Fibroblast of the aortic adventitia (primary cell): ENCODE measurements at regions not wholly inside any gene's neighbourhood (a gene's known extent, or its start where the extent isn't known, plus 50 kb on each side); places are given as distances from the start of the nearest gene placed in this dataset.

Experiments used
- DNase-seq: peaks from one replicate; pipeline ENCODE4 v3.0.0-alpha.2; 2010; ENCODE audit warnings: low read depth
- H3K4me3 ChIP-seq: 2 replicates; pipeline ENCODE4 v1.5.1; 2011; ENCODE audit warnings: low read depth, mild to moderate bottlenecking, control low read depth, low read length, moderate library complexity
- TF ChIP-seq, protein P1 (sequence below): IDR thresholded peaks from 2 replicates; pipeline ENCODE4 v1.5.1; 2011; ENCODE audit warnings: mild to moderate bottlenecking, low read length, control low read depth, inconsistent platforms; ENCODE audit not compliant: insufficient read depth

DNA sequence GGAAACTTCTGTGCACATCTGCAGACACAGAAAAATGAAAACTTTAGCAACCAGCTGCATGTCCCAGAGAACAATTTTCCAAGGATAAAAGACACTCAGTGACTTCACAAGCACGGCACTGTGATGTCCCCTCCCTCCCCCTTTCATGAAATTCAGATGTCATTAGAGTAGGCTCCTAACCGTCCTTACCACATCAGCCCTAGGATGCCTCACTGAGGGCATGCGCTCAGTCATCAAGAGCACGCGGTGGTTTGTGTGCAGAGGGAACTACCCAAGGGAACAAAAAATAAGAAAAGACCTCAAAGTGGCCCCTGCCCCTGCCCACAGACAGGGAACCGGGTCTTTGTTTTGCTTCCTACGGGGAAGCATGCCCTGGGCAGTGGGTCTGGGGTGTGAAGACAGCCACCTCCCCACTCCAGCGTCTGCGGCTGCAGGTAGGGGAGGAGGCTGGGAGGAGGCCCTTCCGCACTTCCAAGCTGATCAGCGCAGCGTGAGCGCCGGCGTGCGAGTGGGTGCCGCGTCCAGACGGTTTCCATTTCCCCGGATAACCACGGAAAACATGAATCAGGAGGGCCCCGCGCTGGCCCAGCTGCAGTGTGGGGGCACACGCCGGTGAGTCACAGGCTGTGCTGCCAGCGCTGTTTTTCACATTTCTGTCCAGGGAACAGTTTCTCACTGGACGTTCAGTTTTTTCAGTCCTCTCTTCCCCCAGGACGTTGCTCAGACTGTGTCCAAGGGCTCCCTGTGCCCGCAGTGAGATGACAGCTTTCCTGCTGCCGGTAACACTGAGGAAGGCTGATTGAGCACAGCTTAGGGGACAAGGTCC, 70.6 kb downstream of the COPS8 start:
- DNase-seq: no peak
- H3K4me3 ChIP-seq: no peak overlapping the region
- TF ChIP-seq, protein P1, sequence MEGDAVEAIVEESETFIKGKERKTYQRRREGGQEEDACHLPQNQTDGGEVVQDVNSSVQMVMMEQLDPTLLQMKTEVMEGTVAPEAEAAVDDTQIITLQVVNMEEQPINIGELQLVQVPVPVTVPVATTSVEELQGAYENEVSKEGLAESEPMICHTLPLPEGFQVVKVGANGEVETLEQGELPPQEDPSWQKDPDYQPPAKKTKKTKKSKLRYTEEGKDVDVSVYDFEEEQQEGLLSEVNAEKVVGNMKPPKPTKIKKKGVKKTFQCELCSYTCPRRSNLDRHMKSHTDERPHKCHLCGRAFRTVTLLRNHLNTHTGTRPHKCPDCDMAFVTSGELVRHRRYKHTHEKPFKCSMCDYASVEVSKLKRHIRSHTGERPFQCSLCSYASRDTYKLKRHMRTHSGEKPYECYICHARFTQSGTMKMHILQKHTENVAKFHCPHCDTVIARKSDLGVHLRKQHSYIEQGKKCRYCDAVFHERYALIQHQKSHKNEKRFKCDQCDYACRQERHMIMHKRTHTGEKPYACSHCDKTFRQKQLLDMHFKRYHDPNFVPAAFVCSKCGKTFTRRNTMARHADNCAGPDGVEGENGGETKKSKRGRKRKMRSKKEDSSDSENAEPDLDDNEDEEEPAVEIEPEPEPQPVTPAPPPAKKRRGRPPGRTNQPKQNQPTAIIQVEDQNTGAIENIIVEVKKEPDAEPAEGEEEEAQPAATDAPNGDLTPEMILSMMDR: no peak

DNA sequence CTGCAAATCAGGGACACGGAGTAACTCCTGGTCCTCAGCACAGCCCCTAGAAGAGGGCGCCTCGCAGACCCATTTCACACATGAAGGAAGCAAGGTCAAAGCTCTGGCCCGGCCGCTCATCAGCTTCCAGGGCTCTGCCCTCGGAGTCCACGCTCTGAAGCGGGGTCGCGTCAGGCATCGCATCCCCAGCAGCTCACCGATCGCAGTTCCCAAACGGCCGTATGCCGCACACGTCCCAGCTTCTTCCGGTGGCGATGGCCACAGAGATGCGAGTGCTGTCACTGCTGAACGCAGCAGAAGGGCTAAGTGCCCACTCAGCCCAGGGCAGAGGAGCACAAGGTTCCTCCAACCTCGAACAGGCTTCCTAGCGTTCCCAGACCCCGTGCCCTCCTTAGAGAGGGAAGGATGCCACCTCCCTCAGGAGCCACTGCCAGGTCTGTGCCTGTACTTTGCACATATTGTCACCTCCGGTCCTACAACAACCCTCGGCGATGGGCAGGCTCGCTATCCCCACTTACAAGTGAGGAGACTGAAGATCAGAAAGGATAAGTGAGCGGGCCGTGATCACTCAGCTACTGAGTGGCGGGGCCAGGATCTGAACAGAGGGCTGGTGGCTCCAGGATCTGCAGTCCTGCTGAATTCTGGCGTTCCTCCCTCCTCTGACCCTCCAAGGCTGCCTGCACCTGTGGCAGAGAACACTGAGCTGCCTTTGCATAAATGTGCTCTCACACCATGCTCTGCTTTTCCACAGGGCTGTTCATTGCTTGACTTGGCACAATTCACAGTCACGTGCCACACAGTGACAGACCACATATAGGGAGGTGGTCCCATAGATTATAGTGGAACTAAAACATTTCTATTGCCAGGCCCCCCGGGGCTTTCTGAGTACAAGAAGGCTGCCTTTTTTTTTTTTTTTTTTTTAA, 71.4 kb downstream of the COPS8 start:
- TF ChIP-seq, protein P1: no peak
- H3K4me3 ChIP-seq: no peak overlapping the region
- DNase-seq: no peak

DNA sequence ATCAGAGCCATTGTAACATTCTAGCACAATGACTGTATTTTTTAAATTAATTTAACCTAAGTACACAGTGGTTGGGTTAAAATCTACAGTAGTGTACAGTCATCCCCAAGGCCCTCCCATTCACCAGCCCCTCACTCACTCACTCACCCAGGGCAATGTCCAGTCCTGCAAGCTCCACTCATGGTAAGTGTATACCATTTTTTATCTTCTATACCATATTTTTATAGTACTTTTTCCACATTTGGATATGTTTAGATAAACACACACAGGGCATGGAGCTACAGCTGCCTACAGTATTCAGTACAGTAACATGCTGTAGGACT, 72.1 kb downstream of the COPS8 start:
- no peak for DNase-seq
- no peak overlapping the region for H3K4me3 ChIP-seq
- TF ChIP-seq, protein P1: no peak

DNA sequence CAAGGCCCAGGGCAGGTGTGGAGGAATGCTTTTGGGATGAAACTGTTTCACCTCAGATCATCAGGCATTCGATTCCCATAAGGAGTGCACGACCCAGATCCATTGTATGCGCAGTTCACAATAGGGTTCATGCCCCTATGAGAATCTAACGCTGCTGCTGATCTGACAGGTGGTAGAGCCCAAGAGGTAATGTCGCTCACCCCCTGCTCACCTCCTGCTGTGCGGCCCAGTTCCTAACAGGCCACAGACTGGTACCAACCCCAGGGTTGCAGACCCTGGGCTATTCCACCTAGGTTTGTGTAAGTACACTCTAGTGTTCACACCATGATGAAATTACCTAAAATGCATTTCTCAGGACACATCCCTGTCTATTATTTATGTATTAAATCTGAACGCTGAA, 72.5 kb downstream of the COPS8 start:
- H3K4me3 ChIP-seq: no peak overlapping the region
- DNase-seq: no peak
- TF ChIP-seq, protein P1: no peak

DNA sequence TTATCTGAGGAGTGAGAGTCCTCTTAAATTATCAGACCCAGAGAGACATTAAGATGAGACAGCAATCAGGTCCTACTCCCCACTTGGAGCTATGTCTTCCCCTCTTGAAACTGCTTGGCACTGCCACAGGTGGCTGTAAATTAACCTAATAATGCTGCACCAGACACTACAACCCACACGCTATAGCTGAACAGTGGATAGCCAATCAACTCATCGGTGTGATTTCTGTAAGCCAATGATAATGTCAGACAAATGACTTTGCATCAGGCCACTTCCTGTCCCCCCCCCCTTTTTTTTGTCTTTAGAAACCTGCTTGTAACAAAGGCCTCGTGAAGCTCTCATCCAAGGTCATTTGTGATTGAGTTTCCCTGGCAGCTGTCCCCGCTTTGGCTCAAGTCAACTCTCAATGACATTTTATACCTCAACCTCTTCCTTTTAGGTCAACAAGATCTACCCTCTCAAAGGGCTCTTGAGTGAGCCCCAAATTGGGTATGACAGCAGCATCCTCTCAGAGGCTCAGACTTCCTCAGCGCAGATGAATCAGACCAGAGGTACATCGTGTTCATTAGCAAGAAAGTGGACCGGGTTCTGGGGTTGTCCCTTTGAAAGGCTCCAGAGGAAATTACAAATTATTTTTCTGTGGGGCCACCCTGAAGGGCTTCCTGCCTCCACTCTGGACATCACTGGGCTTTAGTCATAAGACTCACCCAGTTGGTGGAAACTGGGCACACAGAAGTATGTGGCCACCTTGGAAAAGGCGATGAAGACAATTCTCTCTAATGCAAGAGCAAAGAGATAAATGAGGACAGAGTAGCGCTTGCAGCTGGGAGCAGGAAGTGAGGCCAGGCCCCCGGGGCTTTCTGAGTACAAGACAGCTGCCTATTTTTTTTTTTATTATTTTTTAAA, 73.6 kb downstream of the COPS8 start:
- TF ChIP-seq, protein P1: no peak
- H3K4me3 ChIP-seq: no peak overlapping the region
- no peak for DNase-seq

DNA sequence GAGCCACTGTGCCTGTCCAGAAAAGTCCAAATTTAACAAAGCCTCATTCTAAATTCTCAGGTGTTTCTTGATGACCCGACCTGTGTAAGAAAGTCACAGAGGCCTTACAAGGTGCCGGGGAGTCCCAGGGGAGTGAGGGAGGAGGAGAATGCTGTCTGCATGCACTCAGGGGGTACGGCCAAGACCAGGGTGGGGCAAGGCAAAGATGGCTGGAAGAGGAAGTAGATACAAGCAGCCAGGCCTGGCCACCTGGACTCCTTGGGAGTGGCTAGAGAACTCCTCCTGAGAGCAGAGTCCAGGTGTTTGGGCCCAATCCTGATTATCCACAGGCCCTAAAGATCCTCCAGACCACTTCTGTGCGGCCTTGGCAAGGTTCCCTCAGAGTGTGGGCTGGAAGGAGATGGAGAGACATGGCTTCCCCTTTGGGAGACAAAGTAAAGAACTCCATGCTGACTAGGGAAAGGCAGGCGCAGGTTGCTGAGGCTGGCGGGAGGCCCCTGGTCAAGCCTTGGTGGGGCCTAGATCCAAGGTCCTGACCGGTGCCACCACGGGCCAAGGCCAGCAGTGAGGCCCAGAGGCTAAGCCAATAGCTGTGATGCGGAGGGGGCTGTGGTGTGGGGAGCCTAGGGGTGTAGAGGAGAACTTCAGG, 74.7 kb downstream of the COPS8 start:
- no peak for DNase-seq
- TF ChIP-seq, protein P1: no peak
- H3K4me3 ChIP-seq: no peak overlapping the region
